ENCODE measurements at regions not wholly inside any gene's neighbourhood (a gene's known extent, or its start where the extent isn't known, plus 50 kb on each side); places are given as distances from the start of the nearest gene placed in this dataset.

DNA sequence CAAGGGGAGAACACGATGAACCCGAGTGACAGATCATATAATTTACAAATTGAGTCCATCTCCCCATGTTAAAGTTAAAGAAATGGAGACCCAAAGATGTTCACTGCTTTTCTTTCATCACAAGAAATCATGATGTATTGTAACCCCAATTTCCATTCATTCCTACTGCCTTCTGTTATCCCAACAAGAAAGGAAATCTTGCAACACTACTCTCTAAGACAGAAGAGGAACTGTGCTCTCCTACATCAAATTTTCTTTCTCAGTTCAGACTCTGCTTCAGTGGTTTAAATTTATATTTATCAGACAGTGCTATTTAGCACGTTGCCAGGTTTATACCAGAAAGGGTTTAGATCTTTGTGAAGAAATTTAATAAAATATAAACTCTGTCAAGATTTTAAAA, 83.8 kb upstream of the RASA1 start:
- WGBS (ENCODE audit: missing lambda C conversion rate) = 30% methylated on average over 3 of the region's 3 CpGs
- ChIA-PET CTCF (no interaction called here), POLR2A (no interaction called here)
- Histone ChIP-seq H3K4me1 (no peaks in the 10 kb centered on the region), H3K9me3 (no peaks in the 10 kb centered on the region), H3K27ac (no peak overlapping the region), H3K4me2 (no peak overlapping the region), H3K4me3 (no peak overlapping the region)
- TF ChIP-seq CBX8 (IDR thresholded peaks at IDR 0.05) (no peak), RCOR1 (IDR thresholded peaks at IDR 0.05; ENCODE audit: low read depth, low read length) (no peak), NPAS2 (CRISPR knock-in tag; IDR thresholded peaks at IDR 0.05; ENCODE audit: borderline replicate concordance) (no peak), CBX2 (IDR thresholded peaks at IDR 0.05; ENCODE audit: borderline replicate concordance, low read depth) (no peak), NR3C1 (IDR thresholded peaks at IDR 0.05) (no peak), SMC3 (IDR thresholded peaks at IDR 0.05) (no peak), RNF2 (IDR thresholded peaks at IDR 0.05; ENCODE audit: borderline replicate concordance, low read depth) (no peak), HOXA7 (CRISPR knock-in tag; IDR thresholded peaks at IDR 0.05) (no peak), CHD4 (IDR thresholded peaks at IDR 0.05; ENCODE audit: borderline replicate concordance) (no peak), PHF8 (IDR thresholded peaks at IDR 0.05; ENCODE audit: borderline replicate concordance, low read depth) (no peak)
- TF ChIP-seq, protein P1, sequence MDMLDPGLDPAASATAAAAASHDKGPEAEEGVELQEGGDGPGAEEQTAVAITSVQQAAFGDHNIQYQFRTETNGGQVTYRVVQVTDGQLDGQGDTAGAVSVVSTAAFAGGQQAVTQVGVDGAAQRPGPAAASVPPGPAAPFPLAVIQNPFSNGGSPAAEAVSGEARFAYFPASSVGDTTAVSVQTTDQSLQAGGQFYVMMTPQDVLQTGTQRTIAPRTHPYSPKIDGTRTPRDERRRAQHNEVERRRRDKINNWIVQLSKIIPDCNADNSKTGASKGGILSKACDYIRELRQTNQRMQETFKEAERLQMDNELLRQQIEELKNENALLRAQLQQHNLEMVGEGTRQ (IDR thresholded peaks at IDR 0.05) = no peak
- no peak for DNase-seq (ENCODE audit: low read depth in 1 of 2, low spot score in 1 of 2)
- FAIRE-seq = no peak
- no peak for ATAC-seq

DNA sequence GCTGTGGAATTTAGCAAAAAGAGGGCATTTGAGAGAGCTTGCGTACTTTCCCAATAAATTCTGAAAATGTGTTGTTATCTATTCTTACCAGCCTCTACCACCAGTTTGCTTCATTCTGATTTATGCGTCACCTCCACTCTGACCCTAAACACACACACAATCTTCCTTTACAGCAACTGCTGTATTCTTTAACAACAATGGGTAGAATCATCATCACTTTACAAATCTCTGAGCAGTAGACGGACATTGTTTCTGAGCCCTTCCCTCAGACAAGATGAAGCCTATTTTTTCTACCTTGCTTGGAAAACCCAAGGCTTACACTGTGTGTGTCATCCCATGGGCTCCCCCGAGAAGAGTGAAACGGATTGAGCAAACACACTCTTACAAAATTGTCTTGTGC, 83.1 kb upstream of the RASA1 start:
- ATAC-seq (no peak), DNase-seq (ENCODE audit: low read depth in 1 of 2, low spot score in 1 of 2) (no peak), FAIRE-seq (no peak)
- H3K4me3 ChIP-seq = no peak overlapping the region
- H3K9me3 ChIP-seq = no peaks in the 10 kb centered on the region
- POLR2A ChIA-PET = no interaction called here
- CTCF ChIA-PET = no interaction called here
- WGBS (ENCODE audit: missing lambda C conversion rate) = 71% methylated on average over 5 of the region's 5 CpGs
- TF ChIP-seq FOXS1 (CRISPR knock-in tag; IDR thresholded peaks at IDR 0.05) (no peak), FOSL2 (IDR thresholded peaks at IDR 0.05) (no peak), FOSL2 (CRISPR knock-in tag; IDR thresholded peaks at IDR 0.05) (no peak), JUNB (IDR thresholded peaks at IDR 0.05) (no peak), HOXB5 (CRISPR knock-in tag; IDR thresholded peaks at IDR 0.05) (no peak), HOXA7 (CRISPR knock-in tag; IDR thresholded peaks at IDR 0.05) (no peak), MAZ (IDR thresholded peaks at IDR 0.05; ENCODE audit: borderline replicate concordance, low read depth, low read length) (no peak), JUN (IDR thresholded peaks at IDR 0.05) (no peak)
- TF ChIP-seq, protein P2, sequence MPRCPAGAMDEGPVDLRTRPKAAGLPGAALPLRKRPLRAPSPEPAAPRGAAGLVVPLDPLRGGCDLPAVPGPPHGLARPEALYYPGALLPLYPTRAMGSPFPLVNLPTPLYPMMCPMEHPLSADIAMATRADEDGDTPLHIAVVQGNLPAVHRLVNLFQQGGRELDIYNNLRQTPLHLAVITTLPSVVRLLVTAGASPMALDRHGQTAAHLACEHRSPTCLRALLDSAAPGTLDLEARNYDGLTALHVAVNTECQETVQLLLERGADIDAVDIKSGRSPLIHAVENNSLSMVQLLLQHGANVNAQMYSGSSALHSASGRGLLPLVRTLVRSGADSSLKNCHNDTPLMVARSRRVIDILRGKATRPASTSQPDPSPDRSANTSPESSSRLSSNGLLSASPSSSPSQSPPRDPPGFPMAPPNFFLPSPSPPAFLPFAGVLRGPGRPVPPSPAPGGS (IDR thresholded peaks at IDR 0.05) = no peak
- TF ChIP-seq, protein P3, sequence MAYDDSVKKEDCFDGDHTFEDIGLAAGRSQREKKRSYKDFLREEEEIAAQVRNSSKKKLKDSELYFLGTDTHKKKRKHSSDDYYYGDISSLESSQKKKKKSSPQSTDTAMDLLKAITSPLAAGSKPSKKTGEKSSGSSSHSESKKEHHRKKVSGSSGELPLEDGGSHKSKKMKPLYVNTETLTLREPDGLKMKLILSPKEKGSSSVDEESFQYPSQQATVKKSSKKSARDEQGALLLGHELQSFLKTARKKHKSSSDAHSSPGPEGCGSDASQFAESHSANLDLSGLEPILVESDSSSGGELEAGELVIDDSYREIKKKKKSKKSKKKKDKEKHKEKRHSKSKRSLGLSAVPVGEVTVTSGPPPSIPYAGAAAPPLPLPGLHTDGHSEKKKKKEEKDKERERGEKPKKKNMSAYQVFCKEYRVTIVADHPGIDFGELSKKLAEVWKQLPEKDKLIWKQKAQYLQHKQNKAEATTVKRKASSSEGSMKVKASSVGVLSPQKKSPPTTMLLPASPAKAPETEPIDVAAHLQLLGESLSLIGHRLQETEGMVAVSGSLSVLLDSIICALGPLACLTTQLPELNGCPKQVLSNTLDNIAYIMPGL (CRISPR knock-in tag; IDR thresholded peaks at IDR 0.05; ENCODE audit: borderline replicate concordance) = no peak
- no peak overlapping the region for H3K4me2 ChIP-seq
- no peaks in the 10 kb centered on the region for H3K4me1 ChIP-seq
- no peak overlapping the region for H3K27ac ChIP-seq

DNA sequence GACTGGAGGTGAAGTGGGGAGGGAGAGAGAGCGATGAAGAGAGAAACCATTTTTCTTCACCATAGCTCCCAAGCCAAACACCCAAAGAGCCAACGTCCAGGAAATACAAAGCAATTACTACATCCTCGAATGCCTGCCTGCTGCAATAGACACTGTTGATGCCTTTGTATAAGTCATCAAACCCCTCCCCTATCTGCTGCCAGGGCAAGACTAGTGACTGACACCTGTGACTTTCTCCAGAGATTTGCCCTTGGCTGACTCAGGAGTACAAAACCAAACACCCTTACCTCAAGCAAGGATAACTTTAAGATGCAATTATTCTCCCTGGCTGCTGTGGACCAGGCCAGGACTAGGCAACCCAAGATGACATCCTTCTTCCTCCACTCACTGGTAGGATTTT, 81.8 kb upstream of the RASA1 start:
- no peak overlapping the region for H3K4me2 ChIP-seq
- no peak for DNase-seq (ENCODE audit: low read depth in 1 of 2, low spot score in 1 of 2)
- no peaks in the 10 kb centered on the region for H3K9me3 ChIP-seq
- no peak overlapping the region for H3K4me3 ChIP-seq
- POLR2A ChIA-PET = no interaction called here
- no peaks in the 10 kb centered on the region for H3K4me1 ChIP-seq
- no peak for ATAC-seq
- TF ChIP-seq NR3C1 (IDR thresholded peaks at IDR 0.05) = no peak
- no peak for TF ChIP-seq KDM1A (IDR thresholded peaks at IDR 0.05; ENCODE audit: low read depth)
- TF ChIP-seq, protein P4, sequence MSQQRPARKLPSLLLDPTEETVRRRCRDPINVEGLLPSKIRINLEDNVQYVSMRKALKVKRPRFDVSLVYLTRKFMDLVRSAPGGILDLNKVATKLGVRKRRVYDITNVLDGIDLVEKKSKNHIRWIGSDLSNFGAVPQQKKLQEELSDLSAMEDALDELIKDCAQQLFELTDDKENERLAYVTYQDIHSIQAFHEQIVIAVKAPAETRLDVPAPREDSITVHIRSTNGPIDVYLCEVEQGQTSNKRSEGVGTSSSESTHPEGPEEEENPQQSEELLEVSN (IDR thresholded peaks at IDR 0.05; ENCODE audit: borderline replicate concordance, low read depth) = no peak
- TF ChIP-seq, protein P1 (IDR thresholded peaks at IDR 0.05) = no peak
- TF ChIP-seq MYC (IDR thresholded peaks at IDR 0.05; ENCODE audit: borderline replicate concordance, low read length) = no peak
- no peak for TF ChIP-seq CHD2 (IDR thresholded peaks at IDR 0.05; ENCODE audit: low read length, partially characterized antibody)
- no peak for TF ChIP-seq KDM5A (IDR thresholded peaks at IDR 0.05)
- TF ChIP-seq PHF8 (IDR thresholded peaks at IDR 0.05; ENCODE audit: borderline replicate concordance, low read depth) = no peak
- no peak for TF ChIP-seq ZFP36 (IDR thresholded peaks at IDR 0.05; ENCODE audit: borderline replicate concordance, partially characterized antibody)
- H3K27ac ChIP-seq = no peak overlapping the region
- FAIRE-seq = no peak
- CTCF ChIA-PET = no interaction called here
- WGBS (ENCODE audit: missing lambda C conversion rate) = 33% methylated on average over 3 of the region's 3 CpGs
